PC-9 (cell line): ENCODE measurements at regions not wholly inside any gene's neighbourhood (a gene's known extent, or its start where the extent isn't known, plus 50 kb on each side); places are given as distances from the start of the nearest gene placed in this dataset.

Experiments used
- BruUV-seq: library from RNA; stranded (reverse); fragments of 400-500 nt; replicated peaks from 2 replicates; lab custom pipeline; 2021; lab: Mats Ljungman, UMichigan
- CTCF ChIA-PET: fragments of 300-600 bp; sonication (Branson Sonifier 250); formaldehyde crosslinking; loops from one replicate; lab custom pipeline; 2022; ENCODE audit warnings: antibody characterized with exemption; lab: Charles Lee
- POLR2A ChIA-PET: fragments of 300-600 bp; sonication (Branson Sonifier 250); formaldehyde crosslinking; loops from one replicate; lab custom pipeline; 2022; ENCODE audit warnings: antibody characterized with exemption; ENCODE audit not compliant: unreplicated experiment; lab: Charles Lee
- DNase-seq, 2 experiments: peaks; one replicate each; pipeline versions ENCODE4 v3.0.0 to v3.0.0-alpha.2; 2015 to 2022; ENCODE audit warnings: mixed read lengths in 1 of 2
- H2AFZ ChIP-seq: fragments of 200-600 bp; sonication (generic); 2 replicates; pipeline ENCODE4 v1.8.1; 2017; ENCODE audit warnings: antibody characterized with exemption
- H3F3A ChIP-seq: fragments of 200-600 bp; sonication (generic); 2 replicates; pipeline ENCODE4 v1.8.1; 2017; ENCODE audit warnings: antibody characterized with exemption, mild to moderate bottlenecking, low read depth; ENCODE audit not compliant: insufficient read depth
- H3K27ac ChIP-seq: fragments of 200-600 bp; sonication (generic); 2 replicates; pipeline ENCODE4 v1.6.1; 2016; ENCODE audit warnings: mixed run types
- H3K27me3 ChIP-seq: fragments of 200-600 bp; sonication (generic); 2 replicates; pipeline ENCODE4 v1.6.1; 2016; ENCODE audit warnings: low read depth, mixed run types; ENCODE audit not compliant: insufficient read depth
- H3K36me3 ChIP-seq: fragments of 200-600 bp; sonication (generic); 2 replicates; pipeline ENCODE4 v1.6.1; 2016; ENCODE audit warnings: low read depth, mixed run types
- H3K4me1 ChIP-seq: fragments of 200-600 bp; sonication (generic); replicated peaks from 2 replicates; pipeline ENCODE4 v1.6.1; 2016; ENCODE audit warnings: mixed run types; ENCODE audit not compliant: insufficient read depth
- H3K4me2 ChIP-seq: fragments of 200-600 bp; sonication (generic); 2 replicates; pipeline ENCODE4 v1.6.1; 2017; ENCODE audit warnings: mixed run types
- H3K4me3 ChIP-seq: fragments of 200-600 bp; sonication (generic); 2 replicates; pipeline ENCODE4 v1.6.1; 2016; ENCODE audit warnings: mixed run types
- H3K79me2 ChIP-seq: fragments of 200-600 bp; sonication (generic); 2 replicates; pipeline ENCODE4 v1.6.1; 2017; ENCODE audit warnings: low read depth, mixed run types
- H3K9me2 ChIP-seq: fragments of 200-600 bp; sonication (generic); 2 replicates; pipeline ENCODE4 v1.8.1; 2017; ENCODE audit warnings: mild to moderate bottlenecking; ENCODE audit not compliant: insufficient read depth
- H3K9me3 ChIP-seq: fragments of 200-600 bp; sonication (generic); 2 replicates; pipeline ENCODE4 v1.8.1; 2016; ENCODE audit warnings: low read depth; ENCODE audit not compliant: insufficient read depth
- H4K20me1 ChIP-seq: fragments of 200-600 bp; sonication (generic); 2 replicates; pipeline ENCODE4 v1.8.1; 2017; ENCODE audit not compliant: insufficient read depth
- EZH2 ChIP-seq: fragments of 200-600 bp; sonication (generic); IDR thresholded peaks from 2 replicates; pipeline ENCODE4 v1.8.0; 2017; ENCODE audit warnings: antibody characterized with exemption, low read depth
- intact Hi-C: fragments of 100-400 bp; cut with micrococcal nuclease; formaldehyde crosslinking; loops from one replicate; pipeline ENCODE4 v1.10.0; 2022; ENCODE audit not compliant: unreplicated experiment
- TF ChIP-seq, protein P1 (sequence below): fragments of 200-600 bp; sonication (generic); conservative IDR thresholded peaks from 2 replicates; pipeline ENCODE4 v1.6.1; 2017; ENCODE audit warnings: mixed run types, antibody characterized with exemption, mild to moderate bottlenecking, moderate library complexity

GRCh38 chr4:151908734-151909497 is 148.1 kb upstream of the GATB start:
- no peak overlapping the region for H3K27ac ChIP-seq
- no TSS peak for BruUV-seq
- H4K20me1 ChIP-seq, result no peaks in the 10 kb centered on the region
- CTCF ChIA-PET, result no interaction called here
- no peak for DNase-seq
- no peaks in the 10 kb centered on the region for H3K27me3 ChIP-seq
- TF ChIP-seq, protein P1, sequence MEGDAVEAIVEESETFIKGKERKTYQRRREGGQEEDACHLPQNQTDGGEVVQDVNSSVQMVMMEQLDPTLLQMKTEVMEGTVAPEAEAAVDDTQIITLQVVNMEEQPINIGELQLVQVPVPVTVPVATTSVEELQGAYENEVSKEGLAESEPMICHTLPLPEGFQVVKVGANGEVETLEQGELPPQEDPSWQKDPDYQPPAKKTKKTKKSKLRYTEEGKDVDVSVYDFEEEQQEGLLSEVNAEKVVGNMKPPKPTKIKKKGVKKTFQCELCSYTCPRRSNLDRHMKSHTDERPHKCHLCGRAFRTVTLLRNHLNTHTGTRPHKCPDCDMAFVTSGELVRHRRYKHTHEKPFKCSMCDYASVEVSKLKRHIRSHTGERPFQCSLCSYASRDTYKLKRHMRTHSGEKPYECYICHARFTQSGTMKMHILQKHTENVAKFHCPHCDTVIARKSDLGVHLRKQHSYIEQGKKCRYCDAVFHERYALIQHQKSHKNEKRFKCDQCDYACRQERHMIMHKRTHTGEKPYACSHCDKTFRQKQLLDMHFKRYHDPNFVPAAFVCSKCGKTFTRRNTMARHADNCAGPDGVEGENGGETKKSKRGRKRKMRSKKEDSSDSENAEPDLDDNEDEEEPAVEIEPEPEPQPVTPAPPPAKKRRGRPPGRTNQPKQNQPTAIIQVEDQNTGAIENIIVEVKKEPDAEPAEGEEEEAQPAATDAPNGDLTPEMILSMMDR, result no peak
- TF ChIP-seq EZH2, result no peak
- H3F3A ChIP-seq, result no peaks in the 10 kb centered on the region
- H3K79me2 ChIP-seq, result no peaks in the 10 kb centered on the region
- H2AFZ ChIP-seq, result no peak overlapping the region
- no peaks in the 10 kb centered on the region for H3K36me3 ChIP-seq
- H3K9me3 ChIP-seq, result no peaks in the 10 kb centered on the region
- H3K4me3 ChIP-seq, result no peak overlapping the region
- no peak overlapping the region for H3K4me2 ChIP-seq
- no peaks in the 10 kb centered on the region for H3K4me1 ChIP-seq
- POLR2A ChIA-PET, result no interaction called here
- intact Hi-C loops, result no loop called here
- H3K9me2 ChIP-seq, result no peaks in the 10 kb centered on the region

GRCh38 chr4:151908201-151908600 is 147.4 kb upstream of the GATB start:
- H2AFZ ChIP-seq, result no peak overlapping the region
- intact Hi-C loops, result no loop called here
- CTCF ChIA-PET, result no interaction called here
- H3K4me2 ChIP-seq, result no peak overlapping the region
- H3K27ac ChIP-seq, result no peak overlapping the region
- H3K79me2 ChIP-seq, result no peaks in the 10 kb centered on the region
- H3K27me3 ChIP-seq, result no peaks in the 10 kb centered on the region
- no peaks in the 10 kb centered on the region for H4K20me1 ChIP-seq
- no peaks in the 10 kb centered on the region for H3K36me3 ChIP-seq
- no peaks in the 10 kb centered on the region for H3K9me2 ChIP-seq
- no TSS peak for BruUV-seq
- no peak for DNase-seq
- POLR2A ChIA-PET, result no interaction called here
- H3K4me1 ChIP-seq, result no peaks in the 10 kb centered on the region
- no peaks in the 10 kb centered on the region for H3F3A ChIP-seq
- H3K9me3 ChIP-seq, result no peaks in the 10 kb centered on the region
- H3K4me3 ChIP-seq, result no peak overlapping the region
- no peak for TF ChIP-seq EZH2
- TF ChIP-seq, protein P1, result no peak

DNA sequence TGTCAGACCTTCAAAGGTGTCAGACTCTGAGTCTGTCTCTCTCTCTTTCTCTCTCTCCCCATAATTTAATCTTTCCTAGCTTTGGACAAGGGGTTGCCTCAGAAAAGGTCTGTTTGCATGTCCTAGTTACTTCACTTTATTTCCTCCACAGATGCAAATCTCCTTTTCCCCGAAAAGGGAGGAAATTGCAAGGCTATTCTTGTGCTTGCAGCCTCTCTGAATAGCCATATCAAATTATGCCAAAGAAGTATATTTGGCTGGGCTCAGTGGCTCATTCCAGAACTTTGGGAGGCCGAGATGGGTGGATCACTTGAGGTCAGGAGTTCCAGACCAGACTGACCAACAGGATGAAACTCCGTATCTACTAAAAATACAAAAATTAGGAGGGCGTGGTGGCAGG is 145.6 kb upstream of the GATB start:
- Histone ChIP-seq H3K4me3 (no peak overlapping the region), H3K27me3 (no peaks in the 10 kb centered on the region), H3K4me2 (no peak overlapping the region), H3K79me2 (no peaks in the 10 kb centered on the region), H2AFZ (no peak overlapping the region), H3K36me3 (no peaks in the 10 kb centered on the region), H3K9me3 (no peaks in the 10 kb centered on the region), H3K9me2 (no peaks in the 10 kb centered on the region), H3K27ac (no peak overlapping the region), H4K20me1 (no peaks in the 10 kb centered on the region), H3F3A (no peaks in the 10 kb centered on the region), H3K4me1 (no peaks in the 10 kb centered on the region)
- no TSS peak for BruUV-seq
- no peak for TF ChIP-seq EZH2
- TF ChIP-seq, protein P1, result no peak
- CTCF ChIA-PET, result no interaction called here
- DNase-seq, result no peak
- intact Hi-C loops, result no loop called here
- POLR2A ChIA-PET, result no interaction called here
